B cell (primary cell): ENCODE measurements at regions not wholly inside any gene's neighbourhood (a gene's known extent, or its start where the extent isn't known, plus 50 kb on each side); places are given as distances from the start of the nearest gene placed in this dataset.

Experiments used
- ATAC-seq: fragments of 200-7000 bp; cut with Tn5 transposase; one replicate; pipeline ENCODE4 v1.10.0; 2021; ENCODE audit warnings: low read depth, mild to moderate bottlenecking, moderate number of reproducible peaks, moderate library complexity
- CTCF ChIA-PET: fragments of 350-600 bp; sonication (Branson Sonifier 250); formaldehyde crosslinking; loops from one replicate; lab custom pipeline; 2021; ENCODE audit warnings: antibody characterized with exemption, inconsistent platforms; lab: Charles Lee
- POLR2A ChIA-PET: fragments of 350-600 bp; sonication (Branson Sonifier 250); formaldehyde crosslinking; loops from one replicate; lab custom pipeline; 2021; ENCODE audit warnings: antibody characterized with exemption; lab: Charles Lee
- DNase-seq: peaks from one replicate; pipeline ENCODE4 v3.0.0; 2013
- H2AFZ ChIP-seq: 2 replicates; pipeline ENCODE4 v1.6.1; 2012; ENCODE audit warnings: mild to moderate bottlenecking, low read depth, low read length; ENCODE audit not compliant: insufficient read depth, poor library complexity, severe bottlenecking
- H3K27ac ChIP-seq, 2 donors: 1 replicate in 1 of 2; 2 replicates in 1 of 2; pipeline ENCODE4 v1.5.1; 2012 to 2013; ENCODE audit warnings: low read length in 2 of 2, mild to moderate bottlenecking in 2 of 2, moderate library complexity in 1 of 2
- H3K27me3 ChIP-seq, 4 experiments: fragments of 200-600 bp in 1 of 4; sonication (generic) in 1 of 4; replicated peaks in 1 of 4; 1 replicate in 2 of 4; 2 replicates in 2 of 4; pipeline versions ENCODE4 v1.6.1 to v1.7.0; 2013 to 2016; ENCODE audit warnings: low read length in 3 of 4, mild to moderate bottlenecking in 2 of 4, mixed read lengths in 1 of 4, moderate library complexity in 1 of 4; ENCODE audit not compliant: insufficient read depth in 4 of 4, control insufficient read depth in 3 of 4; ENCODE audit errors: control extremely low read depth in 1 of 4
- H3K36me3 ChIP-seq, 2 experiments: replicated peaks in 1 of 2; 1 replicate in 1 of 2; 2 replicates in 1 of 2; pipeline versions ENCODE4 v1.6.1 to v1.7.1; 2013; ENCODE audit warnings: low read length in 1 of 2; ENCODE audit not compliant: insufficient read depth in 2 of 2, control insufficient read depth in 1 of 2; ENCODE audit errors: control extremely low read depth in 1 of 2, extremely low read depth in 1 of 2
- H3K4me1 ChIP-seq, 2 donors: fragments of 200-600 bp in 1 of 2; sonication (generic) in 1 of 2; 1 replicate in 1 of 2; 2 replicates in 1 of 2; pipeline versions ENCODE4 v1.5.1 to v1.6.1; 2013 to 2017; ENCODE audit warnings: low read length in 2 of 2; ENCODE audit not compliant: control insufficient read depth in 2 of 2, insufficient read depth in 2 of 2
- H3K4me2 ChIP-seq: replicated peaks from 2 replicates; pipeline ENCODE3; 2012; ENCODE audit warnings: mild to moderate bottlenecking, low read depth, low read length; ENCODE audit not compliant: poor library complexity, severe bottlenecking
- H3K4me3 ChIP-seq, 5 experiments: fragments of 200-600 bp in 1 of 5; sonication (generic) in 1 of 5; 1 replicate in 3 of 5; 2 replicates in 2 of 5; pipeline versions ENCODE4 v1.5.1 to v1.7.0; 2011 to 2016; ENCODE audit warnings: low read length in 4 of 5, mild to moderate bottlenecking in 4 of 5, low read depth in 2 of 5, control low read depth in 1 of 5, moderate library complexity in 1 of 5; ENCODE audit not compliant: insufficient read depth in 1 of 5; ENCODE audit errors: control extremely low read depth in 1 of 5, extremely low read depth in 1 of 5
- H3K79me2 ChIP-seq: fragments of 200-600 bp; sonication (generic); one replicate; pipeline ENCODE4 v1.6.0; 2016; ENCODE audit warnings: low read length; ENCODE audit not compliant: control insufficient read depth, insufficient read depth
- H3K9ac ChIP-seq: fragments of 200-600 bp; sonication (generic); 2 replicates; pipeline ENCODE4 v1.6.1; 2017; ENCODE audit warnings: mild to moderate bottlenecking, low read length, moderate library complexity
- H3K9me3 ChIP-seq, 3 donors: one replicate each; pipeline versions ENCODE4 v1.6.1 to v1.7.1; 2013; ENCODE audit warnings: low read length in 2 of 3; ENCODE audit not compliant: control insufficient read depth in 2 of 3, insufficient read depth in 1 of 3; ENCODE audit errors: control extremely low read depth in 1 of 3
- H4K20me1 ChIP-seq: 2 replicates; pipeline ENCODE4 v1.6.0; 2012; ENCODE audit warnings: mild to moderate bottlenecking, low read length; ENCODE audit not compliant: insufficient read depth, control insufficient read depth, poor library complexity, severe bottlenecking
- H3K27ac Mint-ChIP-seq: one replicate; pipeline ENCODE4 v1.8.0; 2021; ENCODE audit warnings: mixed read lengths
- H3K27me3 Mint-ChIP-seq: one replicate; pipeline ENCODE4 v1.8.0; 2021; ENCODE audit warnings: mixed read lengths
- H3K4me1 Mint-ChIP-seq: one replicate; pipeline ENCODE4 v1.8.0; 2021; ENCODE audit warnings: mixed read lengths
- H3K4me3 Mint-ChIP-seq: one replicate; pipeline ENCODE4 v1.8.0; 2021; ENCODE audit warnings: mixed read lengths
- H3K9me3 Mint-ChIP-seq: one replicate; pipeline ENCODE4 v1.8.0; 2022; ENCODE audit warnings: mixed read lengths; ENCODE audit not compliant: insufficient read depth
- EZH2 ChIP-seq: IDR thresholded peaks from 2 replicates; pipeline ENCODE4 v1.6.1; 2012; ENCODE audit warnings: borderline replicate concordance, low read depth, mild to moderate bottlenecking, moderate library complexity, low read length; ENCODE audit not compliant: insufficient read depth, poor library complexity, severe bottlenecking
- WGBS: methylation state at CpG from one replicate; pipeline ENCODE4 v1.1.5; 2013; ENCODE audit warnings: missing lambda C conversion rate; ENCODE audit not compliant: insufficient coverage; 5-methylcytosine and 5-hydroxymethylcytosine counted together
- intact Hi-C: fragments of 100-400 bp; cut with micrococcal nuclease; formaldehyde crosslinking; loops from one replicate; pipeline ENCODE4 v1.10.0; 2022
- TF ChIP-seq, protein P1 (sequence below): fragments of 200-600 bp; IDR thresholded peaks from one replicate; pipeline ENCODE4 v1.8.0; 2022; ENCODE audit warnings: antibody characterized with exemption, mild to moderate bottlenecking

DNA sequence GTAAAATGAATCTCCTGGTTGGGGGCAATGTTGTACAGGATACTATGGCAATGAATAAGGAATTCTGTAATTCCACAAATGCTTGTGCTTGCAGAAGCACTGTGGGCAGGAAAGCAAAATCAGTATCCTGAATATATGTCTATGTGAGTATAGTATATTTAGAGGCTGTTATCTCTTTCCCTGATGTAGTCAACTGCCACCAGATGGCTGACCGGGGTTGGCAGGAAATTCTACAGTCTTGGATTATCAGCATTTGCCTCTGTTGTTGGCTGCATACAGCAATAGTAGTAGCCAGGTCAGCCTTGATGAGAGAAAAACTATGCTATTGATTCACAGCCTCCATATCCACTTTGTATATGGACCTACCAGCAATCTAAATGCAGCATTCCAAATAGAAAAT, 425.1 kb upstream of the JAG1 start:
- ChIA-PET CTCF (no interaction called here), POLR2A (no interaction called here)
- Mint-ChIP-seq H3K4me1 (no peaks in the 10 kb centered on the region), H3K4me3 (no peak overlapping the region), H3K27me3 (no peaks in the 10 kb centered on the region), H3K27ac (no peak overlapping the region), H3K9me3 (no peaks in the 10 kb centered on the region)
- H3K4me2 ChIP-seq: no peak overlapping the region
- H3K27me3 ChIP-seq: no peaks in the 10 kb centered on the region
- H3K27ac ChIP-seq: no peak overlapping the region
- H2AFZ ChIP-seq: no peak overlapping the region
- H3K36me3 ChIP-seq: no peaks in the 10 kb centered on the region
- H3K4me3 ChIP-seq: no peak overlapping the region
- no peaks in the 10 kb centered on the region for H4K20me1 ChIP-seq
- no peaks in the 10 kb centered on the region for H3K79me2 ChIP-seq
- no peak for TF ChIP-seq EZH2
- TF ChIP-seq, protein P1, sequence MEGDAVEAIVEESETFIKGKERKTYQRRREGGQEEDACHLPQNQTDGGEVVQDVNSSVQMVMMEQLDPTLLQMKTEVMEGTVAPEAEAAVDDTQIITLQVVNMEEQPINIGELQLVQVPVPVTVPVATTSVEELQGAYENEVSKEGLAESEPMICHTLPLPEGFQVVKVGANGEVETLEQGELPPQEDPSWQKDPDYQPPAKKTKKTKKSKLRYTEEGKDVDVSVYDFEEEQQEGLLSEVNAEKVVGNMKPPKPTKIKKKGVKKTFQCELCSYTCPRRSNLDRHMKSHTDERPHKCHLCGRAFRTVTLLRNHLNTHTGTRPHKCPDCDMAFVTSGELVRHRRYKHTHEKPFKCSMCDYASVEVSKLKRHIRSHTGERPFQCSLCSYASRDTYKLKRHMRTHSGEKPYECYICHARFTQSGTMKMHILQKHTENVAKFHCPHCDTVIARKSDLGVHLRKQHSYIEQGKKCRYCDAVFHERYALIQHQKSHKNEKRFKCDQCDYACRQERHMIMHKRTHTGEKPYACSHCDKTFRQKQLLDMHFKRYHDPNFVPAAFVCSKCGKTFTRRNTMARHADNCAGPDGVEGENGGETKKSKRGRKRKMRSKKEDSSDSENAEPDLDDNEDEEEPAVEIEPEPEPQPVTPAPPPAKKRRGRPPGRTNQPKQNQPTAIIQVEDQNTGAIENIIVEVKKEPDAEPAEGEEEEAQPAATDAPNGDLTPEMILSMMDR: no peak
- DNase-seq (no peak), ATAC-seq (no peak)
- peaks cover 0 to 2% (median 1%) of the 10 kb centered on the region in 3 donors for H3K9me3 ChIP-seq
- no CpG with 5 or more reads among the region's 1 CpG for WGBS
- H3K4me1 ChIP-seq: no peaks in the 10 kb centered on the region
- intact Hi-C loops: no loop called here
- H3K9ac ChIP-seq: no peak overlapping the region

DNA sequence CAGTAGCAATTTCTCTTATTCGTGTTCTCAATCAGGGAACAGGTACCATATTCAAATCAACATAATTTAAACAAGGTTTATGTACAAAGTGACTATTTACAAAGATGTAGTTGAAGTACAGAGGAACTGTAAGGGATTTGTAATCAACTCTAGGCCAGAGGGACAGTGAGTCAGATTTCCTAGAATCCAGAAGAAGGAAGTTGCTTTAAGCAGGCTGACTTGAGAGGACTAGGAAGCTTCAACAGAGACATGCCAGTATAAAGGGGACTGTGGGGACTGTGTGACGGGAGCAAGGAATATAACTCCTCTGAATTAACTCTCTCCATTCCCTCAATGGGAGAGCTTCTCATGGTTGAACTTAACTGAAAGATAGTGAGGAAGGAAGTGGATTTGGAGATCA, 427.4 kb upstream of the JAG1 start:
- intact Hi-C loops: no loop called here
- H3K9me3 Mint-ChIP-seq: no peaks in the 10 kb centered on the region
- H3K4me1 Mint-ChIP-seq: no peaks in the 10 kb centered on the region
- no peak overlapping the region for H3K4me3 ChIP-seq
- H3K4me3 Mint-ChIP-seq: no peak overlapping the region
- H2AFZ ChIP-seq: no peak overlapping the region
- no peak overlapping the region for H3K9ac ChIP-seq
- no peak overlapping the region for H3K27ac Mint-ChIP-seq
- POLR2A ChIA-PET: no interaction called here
- no peak for ATAC-seq
- no peaks in the 10 kb centered on the region for H3K4me1 ChIP-seq
- H4K20me1 ChIP-seq: no peaks in the 10 kb centered on the region
- H3K79me2 ChIP-seq: no peaks in the 10 kb centered on the region
- no peak overlapping the region for H3K27ac ChIP-seq
- CTCF ChIA-PET: no interaction called here
- TF ChIP-seq, protein P1: no peak
- TF ChIP-seq EZH2: no peak
- H3K27me3 Mint-ChIP-seq: no peaks in the 10 kb centered on the region
- no peaks in the 10 kb centered on the region for H3K36me3 ChIP-seq
- DNase-seq: no peak
- H3K4me2 ChIP-seq: no peak overlapping the region
- WGBS: no CpG with 5 or more reads among the region's 2 CpGs
- H3K9me3 ChIP-seq: peaks cover 0 to 2% (median 1%) of the 10 kb centered on the region in 3 donors
- no peaks in the 10 kb centered on the region for H3K27me3 ChIP-seq
